IMR-90 (cell line): ENCODE measurements at regions not wholly inside any gene's neighbourhood (a gene's known extent, or its start where the extent isn't known, plus 50 kb on each side); places are given as distances from the start of the nearest gene placed in this dataset.

Experiments
- BHLHE40 ChIP-seq: fragments of 150-350 bp; IDR thresholded peaks from 2 replicates; pipeline ENCODE4 v1.6.1; 2016; ENCODE audit warnings: mild to moderate bottlenecking, low read depth, low read length
- CTCF ChIP-seq: conservative IDR thresholded peaks from 2 replicates; pipeline ENCODE4 v1.5.1; 2012; ENCODE audit warnings: mild to moderate bottlenecking, low read depth, low read length, improper control_type of control experiment
- MAFK ChIP-seq: IDR thresholded peaks from 2 replicates; pipeline ENCODE4 v1.6.1; 2012; ENCODE audit warnings: low read depth, low read length, improper control_type of control experiment
- NFE2L2 ChIP-seq: fragments of 150-350 bp; IDR thresholded peaks from 2 replicates; pipeline ENCODE4 v1.6.1; 2016; ENCODE audit warnings: low read depth, mild to moderate bottlenecking, low read length
- POLR2A ChIP-seq: IDR thresholded peaks from 2 replicates; pipeline ENCODE4 v1.6.1; 2012; ENCODE audit warnings: mild to moderate bottlenecking, low read depth, low read length
- RAD21 ChIP-seq: IDR thresholded peaks from 2 replicates; pipeline ENCODE4 v1.6.1; 2012; ENCODE audit warnings: low read length, improper control_type of control experiment
- RFX5 ChIP-seq: IDR thresholded peaks from 2 replicates; pipeline ENCODE4 v1.8.0; 2012; ENCODE audit warnings: low read depth, mild to moderate bottlenecking, low read length, moderate library complexity
- SMC3 ChIP-seq: fragments of 150-350 bp; IDR thresholded peaks from 2 replicates; pipeline ENCODE4 v1.6.1; 2016; ENCODE audit warnings: low read depth, mild to moderate bottlenecking, antibody characterized with exemption, low read length, moderate library complexity
- TF ChIP-seq, protein P1 (sequence below): fragments of 150-350 bp; IDR thresholded peaks from 2 replicates; pipeline ENCODE4 v1.6.1; 2017; ENCODE audit warnings: mild to moderate bottlenecking, antibody characterized with exemption, low read length, low read depth

DNA sequence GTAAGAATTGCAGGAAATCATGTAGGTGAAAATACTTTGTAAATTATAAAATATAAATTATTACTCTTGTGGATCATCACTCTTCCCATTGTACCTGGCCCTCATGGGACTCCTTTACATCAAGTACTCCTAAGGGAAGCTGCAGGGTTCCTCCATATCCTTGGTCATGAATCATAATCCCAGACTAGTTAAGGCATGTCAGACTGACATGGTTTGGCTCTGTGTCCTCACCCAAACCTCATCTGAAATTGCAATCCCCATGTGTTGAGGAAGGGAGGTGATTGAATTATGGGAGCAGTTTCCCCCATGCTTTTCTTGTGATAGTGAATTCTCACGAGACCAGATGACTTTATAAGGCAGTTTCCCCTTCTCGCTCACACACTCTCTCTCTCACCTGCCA is 77.1 kb downstream of the CMPK2 start:
- no peak for TF ChIP-seq BHLHE40
- no peak for TF ChIP-seq CTCF
- no peak for TF ChIP-seq RFX5
- no peak for TF ChIP-seq SMC3
- TF ChIP-seq, protein P1, sequence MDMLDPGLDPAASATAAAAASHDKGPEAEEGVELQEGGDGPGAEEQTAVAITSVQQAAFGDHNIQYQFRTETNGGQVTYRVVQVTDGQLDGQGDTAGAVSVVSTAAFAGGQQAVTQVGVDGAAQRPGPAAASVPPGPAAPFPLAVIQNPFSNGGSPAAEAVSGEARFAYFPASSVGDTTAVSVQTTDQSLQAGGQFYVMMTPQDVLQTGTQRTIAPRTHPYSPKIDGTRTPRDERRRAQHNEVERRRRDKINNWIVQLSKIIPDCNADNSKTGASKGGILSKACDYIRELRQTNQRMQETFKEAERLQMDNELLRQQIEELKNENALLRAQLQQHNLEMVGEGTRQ, result no peak
- no peak for TF ChIP-seq POLR2A
- no peak for TF ChIP-seq MAFK
- TF ChIP-seq NFE2L2, result no peak
- no peak for TF ChIP-seq RAD21
